Endometrium (tissue), 2 donors: ENCODE measurements at regions not wholly inside any gene's neighbourhood (a gene's known extent, or its start where the extent isn't known, plus 50 kb on each side); places are given as distances from the start of the nearest gene placed in this dataset.
"Not testable (repeated sequence)": the region's sequence is repeated elsewhere in the genome, so short reads cannot be mapped to it uniquely, and the experiment has no call there.

Source experiments
- FAIRE-seq: peaks from 2 replicates; lab custom pipeline; 2012; peaks lifted over from hg19 to GRCh38; lab: Jason Lieb, UNC
- donor health status: control.
- donor health status: control.

DNA sequence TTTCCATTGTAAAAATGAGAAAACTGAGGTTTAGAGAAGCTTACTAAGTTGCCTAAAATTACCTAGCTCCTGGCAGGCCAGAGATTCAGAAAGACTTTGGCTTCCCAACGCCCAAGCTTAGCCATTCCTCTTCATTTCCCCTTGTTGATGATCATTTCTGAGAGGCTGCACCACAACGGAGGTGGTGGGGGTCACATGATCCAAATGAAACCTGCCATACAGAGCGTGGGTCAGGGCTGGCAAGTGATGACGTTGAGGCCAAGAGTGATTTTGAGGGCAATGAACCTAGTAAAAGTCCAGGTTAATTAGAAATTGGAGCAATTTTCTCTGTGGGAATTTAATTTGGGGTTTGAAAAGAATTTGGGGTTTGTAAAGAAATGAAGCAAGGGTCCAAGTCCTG, 109.9 kb downstream of the TMEM182 start:
- FAIRE-seq = no peak

DNA sequence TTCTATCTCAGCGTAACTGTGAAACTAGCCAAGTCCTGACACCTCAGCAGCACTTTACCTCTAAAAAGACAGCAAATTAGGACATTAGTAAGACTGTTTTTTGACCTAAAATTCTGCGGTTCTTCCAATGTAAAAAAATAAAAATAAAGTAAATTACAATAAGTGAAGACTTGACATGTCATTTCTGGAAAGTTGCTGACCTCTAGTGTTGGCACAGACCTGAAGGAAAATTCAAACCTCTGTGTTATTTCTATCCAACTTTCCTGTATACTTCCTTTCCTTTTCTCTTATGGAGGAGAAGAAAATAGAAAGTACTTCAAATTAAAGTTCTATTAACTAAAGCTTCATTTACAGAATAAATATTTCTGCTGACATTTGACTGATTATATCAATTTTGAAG, 110.6 kb downstream of the TMEM182 start:
- FAIRE-seq = no peak

DNA sequence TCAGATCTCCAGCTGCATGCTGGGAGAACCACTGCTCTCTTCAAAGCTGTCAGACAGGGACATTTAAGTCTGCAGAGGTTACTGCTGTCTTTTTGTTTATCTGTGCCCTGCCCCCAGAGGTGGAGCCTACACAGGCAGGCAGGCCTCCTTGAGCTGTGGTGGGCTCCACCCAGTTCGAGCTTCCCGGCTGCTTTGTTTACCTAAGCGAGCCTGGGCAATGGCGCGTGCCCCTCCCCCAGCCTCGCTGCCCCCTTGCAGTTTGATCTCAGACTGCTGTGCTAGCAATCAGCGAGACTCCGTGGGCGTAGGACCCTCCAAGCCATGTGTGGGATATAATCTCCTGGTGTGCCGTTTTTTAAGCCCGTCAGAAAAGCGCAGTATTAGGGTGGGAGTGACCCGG, 117.7 kb downstream of the TMEM182 start:
- not testable (repeated sequence) for FAIRE-seq

DNA sequence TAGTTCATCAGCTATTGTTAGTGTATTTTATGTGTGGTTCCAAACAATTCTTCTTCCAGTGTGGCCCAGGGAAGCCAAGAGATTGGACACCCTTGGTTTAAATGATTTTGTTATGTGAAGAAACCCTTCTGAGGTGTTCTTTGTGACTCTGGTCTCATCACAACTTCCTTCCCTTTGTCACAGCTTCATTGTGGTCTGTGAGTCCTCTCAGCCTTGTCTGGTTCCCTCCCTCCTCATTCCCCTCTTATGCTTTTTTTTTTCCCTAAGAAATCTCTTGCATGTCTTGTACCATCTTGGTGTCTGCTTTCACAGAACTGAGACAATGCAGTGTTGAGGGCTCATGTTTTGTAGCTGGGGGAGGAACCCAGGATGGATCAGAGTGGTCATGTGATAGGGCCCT, 118.9 kb downstream of the TMEM182 start:
- FAIRE-seq = no peak

DNA sequence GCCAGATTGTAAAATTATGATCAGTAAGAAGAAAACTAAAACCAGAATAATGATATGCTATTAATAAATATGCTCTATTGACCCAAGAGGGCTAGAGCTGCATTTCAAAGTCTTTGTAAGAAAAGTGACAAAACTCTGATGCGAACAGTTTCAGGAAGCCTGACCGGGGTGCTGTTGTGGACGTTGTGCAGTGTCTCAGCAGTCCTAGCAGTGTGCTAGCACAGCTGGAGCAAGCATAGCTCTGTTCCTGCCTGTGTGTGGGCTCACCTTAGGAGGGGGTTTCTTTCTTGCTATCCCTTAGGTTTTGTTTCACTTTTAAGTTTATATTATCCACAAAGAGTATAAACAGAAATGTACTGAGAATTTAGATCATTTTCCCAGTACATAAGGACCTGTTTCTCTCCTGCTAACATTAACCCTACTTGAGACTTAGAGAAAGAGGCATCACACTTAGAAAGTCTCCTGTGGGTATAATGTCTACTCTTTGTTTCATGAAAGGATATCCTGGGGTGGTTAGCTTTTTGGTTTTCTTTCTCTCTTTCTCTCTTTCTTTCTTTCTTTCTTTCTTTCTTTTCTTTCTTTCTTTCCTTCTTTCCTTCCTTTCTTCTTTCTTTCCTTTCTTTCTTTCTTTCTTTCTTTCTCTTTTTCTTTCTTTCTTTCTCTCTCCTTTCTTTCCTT, 124.5 kb downstream of the TMEM182 start:
- no peak for FAIRE-seq

DNA sequence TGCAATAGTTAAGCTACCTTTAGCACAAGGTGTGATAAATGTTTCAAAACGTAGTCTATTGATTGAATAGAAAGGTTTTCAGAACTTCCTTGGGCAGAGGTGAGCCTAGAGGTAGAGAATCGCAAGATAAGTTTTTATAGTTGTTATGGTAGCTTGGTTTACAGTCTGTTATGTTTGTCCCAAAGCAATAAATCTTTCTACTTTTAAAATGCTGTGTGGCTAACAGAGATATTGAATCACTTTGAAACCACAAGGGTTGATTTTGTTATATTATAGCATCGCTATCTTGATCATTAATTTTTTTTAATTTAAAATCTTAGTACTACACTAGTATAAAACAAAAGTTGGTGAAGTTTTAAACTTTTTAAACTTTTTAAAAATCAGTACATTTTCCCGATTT, 126.7 kb downstream of the TMEM182 start:
- no peak for FAIRE-seq

DNA sequence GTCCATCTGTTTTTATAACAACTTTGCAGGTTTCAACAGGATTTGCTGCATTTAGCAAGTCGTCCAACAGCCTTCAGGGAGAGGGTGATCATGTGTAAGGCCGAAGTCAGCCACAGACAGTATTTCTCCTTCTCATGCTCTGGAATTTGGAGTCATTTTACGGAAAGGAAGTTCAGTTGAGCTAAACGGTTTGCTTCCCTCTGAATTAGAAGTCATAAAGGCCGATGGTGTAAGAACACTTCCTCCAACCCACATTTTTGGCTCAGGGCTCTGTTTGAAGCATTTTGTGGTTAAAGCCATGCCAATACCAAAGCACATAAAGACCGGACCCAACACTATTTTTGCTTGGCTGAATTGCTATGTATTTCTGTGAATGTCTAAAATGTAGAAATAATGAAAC, 129.5 kb downstream of the TMEM182 start:
- FAIRE-seq = no peak

DNA sequence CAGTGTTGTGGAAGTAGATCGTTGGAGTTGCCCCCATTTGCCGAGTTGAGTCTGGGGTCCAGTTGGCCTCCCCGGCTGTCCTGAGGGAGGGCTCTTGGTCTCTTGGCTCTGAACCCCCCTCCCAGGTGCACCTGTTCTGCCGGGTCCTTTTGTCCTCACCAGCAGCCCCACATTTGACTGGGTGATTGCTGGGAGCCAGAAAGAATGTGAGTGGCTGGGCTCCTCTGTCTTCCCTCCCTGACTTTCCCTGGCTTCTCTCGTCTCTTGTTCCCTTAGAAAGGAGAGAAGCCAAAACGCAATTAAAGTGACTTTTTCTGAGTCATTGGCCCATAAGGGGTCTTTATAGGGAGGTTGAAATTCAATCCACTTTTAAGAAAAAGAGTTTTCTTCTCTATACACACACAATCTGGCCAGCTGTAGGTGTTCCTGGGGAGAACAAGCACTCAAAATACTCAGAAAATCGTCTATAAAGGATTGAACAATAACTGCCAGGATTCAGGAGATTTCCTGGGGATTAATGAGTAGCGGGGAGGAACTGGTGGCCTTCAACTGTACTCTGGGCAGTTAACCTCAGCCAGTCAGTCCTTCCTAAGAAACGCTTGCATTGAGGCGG, 131.0 kb downstream of the TMEM182 start:
- no peak for FAIRE-seq

DNA sequence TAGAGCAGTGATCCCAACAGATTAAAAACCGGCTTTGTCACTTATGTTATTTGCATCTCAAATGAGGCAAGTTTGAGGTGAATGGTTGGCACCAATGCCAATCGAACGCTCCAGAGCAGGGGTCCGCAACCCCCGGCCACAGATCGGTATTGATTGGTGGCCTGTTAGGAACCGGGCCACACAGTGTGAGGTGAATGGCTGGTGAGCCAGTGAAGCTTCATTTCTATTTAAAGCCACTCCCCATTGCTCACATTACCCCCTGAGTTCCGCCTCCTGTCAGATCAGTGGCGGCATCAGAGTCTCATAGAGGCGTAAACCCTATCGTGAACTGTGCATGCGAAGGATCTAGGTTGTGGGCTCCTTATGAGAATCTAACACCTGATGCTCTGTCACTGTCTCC, 132.0 kb downstream of the TMEM182 start:
- FAIRE-seq = no peak

DNA sequence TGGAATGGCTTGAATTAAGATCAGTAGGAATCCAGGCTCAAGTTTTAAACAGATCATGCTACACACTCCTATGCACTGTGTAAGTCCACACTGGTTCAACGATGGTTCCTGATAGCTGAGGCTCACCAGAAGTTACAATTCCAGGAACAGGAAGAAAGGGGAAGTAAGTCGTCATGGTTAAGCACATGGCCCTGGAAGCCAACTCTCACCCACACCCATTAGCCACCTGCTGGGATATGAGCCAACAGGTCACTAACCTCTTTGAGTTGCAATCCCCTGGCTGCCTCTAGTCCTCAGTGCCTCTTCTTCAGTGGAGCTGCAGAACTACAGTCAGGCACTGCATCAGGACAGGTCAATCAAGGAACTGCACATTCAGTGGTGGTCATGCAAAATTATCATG, 133.5 kb downstream of the TMEM182 start:
- FAIRE-seq = no peak

DNA sequence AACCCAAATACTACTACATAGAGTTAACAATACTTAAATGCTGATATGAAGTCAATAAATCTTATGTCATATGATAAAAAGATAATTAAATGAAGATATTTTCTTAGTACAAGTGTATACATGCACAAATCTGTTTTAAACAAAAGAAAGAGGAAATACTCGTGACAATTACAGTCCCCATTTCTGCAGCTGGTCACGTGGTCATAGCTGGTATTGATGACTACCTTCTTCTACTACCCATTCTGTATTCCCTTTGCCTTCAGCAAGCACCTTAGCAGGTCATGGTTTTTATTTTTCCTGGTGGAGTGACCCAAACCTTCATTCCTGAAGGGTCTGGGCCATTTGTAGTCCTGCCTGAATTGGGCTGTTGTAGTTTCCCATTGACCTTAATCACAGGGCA, 147.4 kb downstream of the TMEM182 start:
- FAIRE-seq = not testable (repeated sequence)

DNA sequence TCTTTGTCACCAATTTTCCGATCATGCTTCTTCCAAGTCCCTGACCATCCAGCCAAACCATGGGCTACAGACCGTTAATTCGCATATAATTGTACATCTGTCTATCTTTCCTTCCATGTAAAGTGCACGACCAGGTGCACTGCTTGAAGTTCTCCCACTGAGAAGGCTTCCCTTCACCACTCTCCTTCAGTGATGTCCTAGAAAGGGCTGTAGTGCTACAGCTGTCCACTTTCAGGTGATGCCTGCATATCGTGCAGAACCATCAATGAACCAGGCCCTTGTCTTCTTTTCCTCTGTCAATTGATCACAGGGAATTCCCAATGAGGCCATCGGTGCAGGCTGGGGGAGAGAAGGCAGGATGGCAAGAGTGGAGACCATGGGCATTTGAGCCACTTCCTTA, 148.9 kb downstream of the TMEM182 start:
- FAIRE-seq = no peak

DNA sequence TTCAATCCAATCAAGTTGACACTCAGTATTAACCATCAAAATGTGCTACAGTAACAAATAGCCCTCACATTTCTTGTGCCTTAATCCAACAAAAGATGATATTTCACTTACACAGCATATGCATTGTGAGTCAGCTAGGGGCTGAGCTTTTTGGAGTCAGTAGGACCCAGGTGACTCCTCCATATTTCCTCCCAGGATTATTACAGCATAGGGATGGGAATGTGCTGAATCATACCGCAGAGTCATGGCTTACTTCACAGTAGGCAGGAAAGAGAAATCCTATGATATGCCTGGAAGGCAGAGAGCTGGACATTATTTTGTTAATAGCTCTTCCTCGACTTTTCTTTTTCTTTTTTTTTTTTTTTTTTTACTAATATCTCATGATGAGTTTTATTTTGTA, 153.3 kb downstream of the TMEM182 start:
- no peak for FAIRE-seq

DNA sequence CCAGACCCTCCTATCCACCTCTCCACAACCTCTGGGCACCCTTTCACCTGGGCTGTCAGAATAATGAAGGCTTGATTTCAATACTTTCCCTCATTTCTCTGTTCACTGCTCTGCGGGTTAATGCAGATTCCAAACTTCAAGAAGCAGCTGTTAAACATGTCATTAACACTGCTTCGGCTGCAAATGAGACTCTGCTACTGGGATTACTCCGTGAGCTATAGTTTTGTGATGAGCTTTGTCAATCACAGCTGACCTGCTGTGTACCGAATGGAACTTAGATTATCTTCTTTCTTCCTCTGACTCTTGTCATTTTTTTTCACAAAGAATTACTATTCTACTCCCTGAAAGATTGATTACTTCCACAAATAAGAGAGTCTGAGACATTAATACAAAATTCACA, 160.5 kb downstream of the TMEM182 start:
- FAIRE-seq = no peak

DNA sequence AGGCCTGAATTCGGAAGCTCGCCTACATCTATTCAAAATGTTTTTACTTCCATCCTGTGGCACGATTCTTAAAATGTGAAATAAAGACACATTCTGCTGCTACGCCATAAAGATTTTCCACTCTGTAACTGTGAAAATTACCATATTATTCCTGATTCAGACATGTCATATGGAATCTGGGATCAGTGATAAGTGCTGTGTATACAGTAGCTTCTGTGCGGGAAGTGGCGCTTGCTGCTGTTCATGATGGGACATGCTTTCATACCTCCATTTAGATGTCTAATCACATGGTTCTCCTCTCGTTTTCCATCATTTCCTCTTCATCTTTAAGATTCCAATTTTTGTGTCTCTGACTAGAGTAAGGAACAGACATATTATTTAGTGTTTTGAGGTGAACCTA, 163.2 kb downstream of the TMEM182 start:
- no peak for FAIRE-seq

DNA sequence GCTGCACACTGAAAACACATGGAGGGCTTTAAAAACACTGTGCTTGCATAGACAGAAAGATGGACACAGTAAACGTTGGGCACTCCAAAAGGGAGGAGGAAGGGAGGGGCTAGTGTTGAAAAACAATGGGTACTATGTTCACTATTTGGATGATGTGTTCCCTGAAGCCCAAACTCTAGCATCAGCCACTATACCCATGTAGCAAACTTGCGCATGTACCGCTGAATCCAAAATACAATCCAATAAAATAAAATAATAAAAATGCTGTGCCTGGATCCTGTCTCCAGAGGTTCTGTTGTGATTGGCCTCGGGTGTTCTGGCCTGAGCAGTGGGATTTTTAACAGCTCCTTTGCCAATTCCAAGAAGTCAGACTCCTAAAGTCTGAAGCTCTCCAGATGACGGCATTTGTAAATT, 166.0 kb downstream of the TMEM182 start:
- FAIRE-seq = no peak

DNA sequence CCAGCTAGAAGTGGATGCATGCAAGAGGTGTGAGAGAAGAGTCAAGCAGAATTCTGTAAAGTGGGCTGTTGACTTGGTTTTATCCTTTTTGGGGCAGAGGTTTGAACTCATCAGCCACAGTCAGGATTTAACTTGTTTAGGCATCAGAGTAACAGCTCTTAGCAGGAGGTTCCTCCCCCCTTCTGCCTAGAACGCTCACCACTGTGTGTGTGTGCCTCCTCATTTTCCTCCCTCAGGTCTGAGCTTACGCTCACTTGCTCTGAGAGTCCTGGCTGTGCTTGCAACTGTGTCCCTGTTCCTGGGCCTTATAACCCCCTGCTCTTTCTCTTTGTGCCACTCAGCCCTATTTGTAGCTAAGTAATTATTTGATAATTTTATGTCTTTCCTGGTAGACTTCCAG, 167.9 kb downstream of the TMEM182 start:
- no peak for FAIRE-seq

DNA sequence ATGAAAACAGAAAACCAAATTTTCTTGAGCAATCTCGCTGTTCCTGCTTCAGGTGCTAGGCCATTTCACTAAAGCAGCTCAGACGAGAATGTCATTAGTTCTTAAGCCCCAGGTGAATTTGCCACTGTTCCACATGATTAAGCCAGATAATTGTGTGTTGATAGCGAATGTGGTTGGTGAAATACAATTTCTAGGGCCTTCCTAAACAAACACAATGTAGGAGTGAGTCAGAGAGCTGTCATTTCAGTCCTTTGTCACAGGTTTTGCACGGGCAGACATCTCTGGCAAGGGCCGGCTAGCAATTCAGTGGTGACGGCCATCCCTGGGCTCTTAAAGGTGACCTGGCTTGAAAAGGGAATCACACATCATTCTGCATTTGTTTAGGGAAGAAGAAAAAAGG, 170.7 kb downstream of the TMEM182 start:
- no peak for FAIRE-seq

DNA sequence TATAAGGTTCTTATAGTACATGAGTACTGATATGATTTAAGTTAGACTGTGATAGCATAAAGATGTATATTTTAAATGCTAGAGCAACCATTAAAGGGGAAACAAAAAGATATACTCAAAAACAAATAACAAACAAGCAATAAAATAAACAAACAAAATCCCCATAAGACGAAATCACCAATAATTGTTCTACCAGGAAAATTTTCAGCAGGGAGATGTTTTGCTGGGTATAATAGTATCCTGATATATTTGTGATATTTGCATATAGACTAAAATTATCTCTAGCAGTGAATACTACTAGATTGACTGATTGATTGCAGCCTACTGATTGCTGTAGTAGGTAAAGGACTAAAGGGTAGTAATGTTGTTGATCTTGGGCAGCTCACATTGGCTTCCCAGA, 177.4 kb downstream of the TMEM182 start:
- no peak for FAIRE-seq

DNA sequence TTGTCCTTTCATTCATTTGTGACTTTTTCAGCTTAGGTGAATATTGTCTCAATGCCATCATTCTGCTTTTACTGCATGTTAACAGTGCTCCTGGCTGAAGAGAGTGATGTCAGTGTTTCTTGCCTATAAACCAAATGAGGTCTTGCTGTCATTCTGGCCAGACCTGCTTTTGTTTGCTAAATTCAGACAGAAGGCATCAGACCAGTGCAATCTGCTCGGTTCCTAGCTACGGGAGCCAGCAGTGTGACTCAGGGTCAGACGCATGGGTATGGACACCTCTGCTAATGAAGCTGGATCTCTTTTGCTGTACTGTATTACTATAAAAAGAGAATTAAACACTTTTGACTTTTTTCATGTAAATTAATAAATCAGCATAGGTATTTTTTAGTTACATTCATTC, 178.9 kb downstream of the TMEM182 start:
- FAIRE-seq = no peak

DNA sequence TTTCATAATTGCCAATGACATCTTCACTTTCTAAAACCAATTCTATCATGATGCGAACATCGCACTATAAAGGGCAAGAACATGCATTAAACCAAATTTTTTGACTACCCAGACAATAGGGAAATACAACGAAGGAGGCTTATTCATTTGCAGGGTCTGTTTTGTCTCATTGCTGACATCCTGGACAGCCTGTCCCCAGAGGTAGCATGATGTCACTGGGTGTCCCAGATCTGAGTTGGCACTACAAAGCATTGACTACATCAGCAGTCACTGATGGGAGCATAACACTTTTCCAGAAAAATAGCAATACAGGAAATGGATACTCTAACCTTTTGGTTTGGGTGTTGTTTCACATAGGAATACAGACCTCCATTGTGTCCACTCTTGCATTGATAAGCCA, 180.3 kb downstream of the TMEM182 start:
- FAIRE-seq = no peak

DNA sequence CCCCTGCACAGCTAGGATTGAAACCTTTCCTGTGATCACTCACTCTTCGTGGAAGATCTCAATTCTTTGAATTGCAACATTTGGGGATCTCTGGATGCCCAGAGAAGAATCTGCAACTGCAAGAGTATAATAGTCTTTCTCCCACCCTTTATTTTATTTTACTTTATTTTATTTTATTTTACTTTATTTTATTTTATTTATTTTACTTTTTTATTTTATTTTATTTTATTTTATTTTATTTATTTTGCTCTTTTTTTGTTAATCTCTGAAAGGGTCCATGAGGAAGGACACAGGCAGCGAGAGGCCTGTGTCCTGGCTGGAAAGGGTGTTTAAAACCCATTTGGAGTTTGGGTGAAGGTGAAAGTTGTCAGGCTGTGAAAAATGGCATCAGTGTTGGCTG, 181.4 kb downstream of the TMEM182 start:
- FAIRE-seq = peak; percentile 72

DNA sequence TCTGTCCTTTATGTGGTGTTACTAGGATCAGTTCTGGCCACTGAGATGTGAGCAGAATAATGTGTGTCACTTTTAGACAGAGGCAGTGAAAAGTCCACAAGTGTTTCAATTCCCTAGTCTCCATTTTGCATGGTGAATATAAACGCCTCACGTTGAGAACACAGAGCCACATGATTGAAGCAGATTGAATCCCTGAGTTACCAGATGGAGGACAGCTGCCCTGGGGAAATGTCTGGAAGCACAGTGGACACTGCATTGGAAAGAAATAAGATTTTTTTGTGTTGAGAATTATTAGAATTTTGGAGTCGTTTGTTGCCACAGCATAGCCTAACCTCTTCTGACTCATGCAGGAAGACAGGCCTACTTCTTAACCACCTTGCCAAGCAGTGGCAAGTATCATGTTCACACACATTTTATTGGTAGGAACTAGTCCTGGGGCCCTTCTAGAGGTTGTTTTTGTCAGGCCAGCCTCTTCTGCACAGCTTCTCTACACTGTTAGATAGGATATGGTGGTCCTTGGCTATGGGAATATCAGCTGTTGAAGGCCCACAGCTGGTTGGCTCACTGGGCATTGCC, 188.6 kb downstream of the TMEM182 start:
- FAIRE-seq = no peak

DNA sequence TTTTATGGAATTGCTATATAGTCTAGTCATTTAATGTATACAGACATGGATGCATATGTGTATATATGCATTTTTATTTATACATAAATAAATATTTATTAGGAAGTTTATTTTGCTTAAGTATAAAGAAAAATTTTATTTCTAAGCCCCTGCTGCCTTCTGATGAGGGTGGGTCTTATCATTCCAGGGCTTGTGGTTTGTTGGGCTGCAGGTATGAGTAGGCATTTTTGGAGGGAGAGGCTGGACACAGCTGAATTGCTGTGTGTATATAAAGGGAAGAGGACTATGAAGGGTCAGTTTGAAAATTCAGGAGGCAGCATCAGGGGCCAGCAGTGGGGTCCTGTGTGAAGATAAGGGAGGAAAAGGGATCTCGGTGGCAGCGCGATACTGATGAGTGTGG, 189.4 kb downstream of the TMEM182 start:
- no peak for FAIRE-seq
